ENCODE measurements at regions not wholly inside any gene's neighbourhood (a gene's known extent, or its start where the extent isn't known, plus 50 kb on each side); places are given as distances from the start of the nearest gene placed in this dataset.

GRCh38 chr5:160923411-160923810 lies 71.4 kb upstream of the ATP10B start:
- Histone ChIP-seq H3K9me3 (no peaks in the 10 kb centered on the region), H3K27ac (ENCODE audit: low read depth in 2 of 2, low read length in 1 of 2) (no peak overlapping the region), H3K36me3 (replicated peaks in 1 of 2; ENCODE audit: control insufficient read depth in 1 of 2, insufficient read depth in 2 of 2, low read length in 1 of 2) (no peaks in the 10 kb centered on the region), H3K9me2 (no peaks in the 10 kb centered on the region), H3K4me2 (no peak overlapping the region), H3K4me3 (ENCODE audit: low read depth in 2 of 2, low read length in 1 of 2) (no peak overlapping the region), H3K4me1 (ENCODE audit: control insufficient read depth in 1 of 2, insufficient read depth in 2 of 2, low read depth in 1 of 2, low read length in 1 of 2) (no peaks in the 10 kb centered on the region), H3K27me3 (ENCODE audit: insufficient read depth) (no peaks in the 10 kb centered on the region), H3K79me2 (ENCODE audit: insufficient read depth) (no peaks in the 10 kb centered on the region), H4K20me1 (ENCODE audit: insufficient read depth) (no peaks in the 10 kb centered on the region), H3K9ac (no peak overlapping the region), H3F3A (replicated peaks; ENCODE audit: insufficient read depth) (no peaks in the 10 kb centered on the region), H2AFZ (ENCODE audit: low read depth) (no peak overlapping the region)
- WGBS (ENCODE audit: low lambda C conversion rate): 11% methylated on average over 7 of the region's 7 CpGs
- no peak for DNase-seq
- ChIA-PET POLR2A (no interaction called here), CTCF (no interaction called here)
- TF ChIP-seq FOXM1 (IDR thresholded peaks at IDR 0.05; ENCODE audit: low read depth): no peak
- TF ChIP-seq FOXJ3 (CRISPR knock-in tag; IDR thresholded peaks at IDR 0.05): no peak
- no peak for TF ChIP-seq REST (IDR thresholded peaks at IDR 0.05; ENCODE audit: low read depth, low read length)

GRCh38 chr5:160922311-160922710 lies 70.3 kb upstream of the ATP10B start:
- Histone ChIP-seq H4K20me1 (ENCODE audit: insufficient read depth) (no peaks in the 10 kb centered on the region), H3K36me3 (replicated peaks in 1 of 2; ENCODE audit: control insufficient read depth in 1 of 2, insufficient read depth in 2 of 2, low read length in 1 of 2) (no peaks in the 10 kb centered on the region), H3F3A (replicated peaks; ENCODE audit: insufficient read depth) (no peaks in the 10 kb centered on the region), H2AFZ (ENCODE audit: low read depth) (no peak overlapping the region), H3K79me2 (ENCODE audit: insufficient read depth) (no peaks in the 10 kb centered on the region), H3K27me3 (ENCODE audit: insufficient read depth) (no peaks in the 10 kb centered on the region), H3K27ac (ENCODE audit: low read depth in 2 of 2, low read length in 1 of 2) (no peak overlapping the region), H3K4me1 (ENCODE audit: control insufficient read depth in 1 of 2, insufficient read depth in 2 of 2, low read depth in 1 of 2, low read length in 1 of 2) (no peaks in the 10 kb centered on the region), H3K4me3 (ENCODE audit: low read depth in 2 of 2, low read length in 1 of 2) (no peak overlapping the region), H3K9me2 (no peaks in the 10 kb centered on the region), H3K4me2 (no peak overlapping the region), H3K9ac (no peak overlapping the region), H3K9me3 (no peaks in the 10 kb centered on the region)
- ChIA-PET POLR2A (no interaction called here), CTCF (no interaction called here)
- 5% methylated on average over 2 of the region's 2 CpGs for WGBS (ENCODE audit: low lambda C conversion rate)
- TF ChIP-seq GABPA (IDR thresholded peaks at IDR 0.05; ENCODE audit: low read depth): no peak
- TF ChIP-seq EP300 (IDR thresholded peaks at IDR 0.05; ENCODE audit: borderline replicate concordance in 1 of 2, low read depth in 1 of 2, low read length in 1 of 2): no peak
- TF ChIP-seq MEF2A (IDR thresholded peaks at IDR 0.05; ENCODE audit: borderline replicate concordance, low read depth): no peak
- no peak for TF ChIP-seq CTCF (IDR thresholded peaks at IDR 0.05)
- TF ChIP-seq ZBTB33 (IDR thresholded peaks at IDR 0.05; ENCODE audit: borderline replicate concordance, low read depth): no peak
- no peak for TF ChIP-seq FOXM1 (IDR thresholded peaks at IDR 0.05; ENCODE audit: low read depth)
- no peak for TF ChIP-seq SIN3A (IDR thresholded peaks at IDR 0.05; ENCODE audit: borderline replicate concordance, low read depth, low read length)
- no peak for TF ChIP-seq NRF1 (IDR thresholded peaks at IDR 0.05; ENCODE audit: low read depth, low read length)
- no peak for TF ChIP-seq PBX3 (IDR thresholded peaks at IDR 0.05)
- TF ChIP-seq ELF1 (IDR thresholded peaks at IDR 0.05): no peak
- TF ChIP-seq EZH2phosphoT487 (IDR thresholded peaks at IDR 0.05; ENCODE audit: borderline replicate concordance, low read depth): no peak
- no peak for DNase-seq

Measured in SK-N-SH (cell line).